ENCODE measurements at regions not wholly inside any gene's neighbourhood (a gene's known extent, or its start where the extent isn't known, plus 50 kb on each side); places are given as distances from the start of the nearest gene placed in this dataset.

- TF ChIP-seq POLR2AphosphoS5 (IDR thresholded peaks at IDR 0.05) (no peak), EP300 (IDR thresholded peaks at IDR 0.05) (no peak), CTCF (IDR thresholded peaks at IDR 0.05) (no peak), POLR2A (IDR thresholded peaks at IDR 0.05; ENCODE audit: low read depth) (no peak)
- Histone ChIP-seq H3K27ac (replicated peaks in 1 of 4) (no peak overlapping the region), H3K4me1 (peaks cover 10 to 26% (median 26%) of the 10 kb centered on the region in 4 donors), H3K9me3 (no peaks in the 10 kb centered on the region), H3K27me3 (no peaks in the 10 kb centered on the region), H3K36me3 (peaks cover 0 to 25% (median 11%) of the 10 kb centered on the region in 4 donors), H3K4me3 (no peak overlapping the region)
- intact Hi-C loops (cut with DNase I): no loop called here
- 59% methylated on average over 5 of the region's 5 CpGs for WGBS
- no peak for DNase-seq (ENCODE audit: extremely low spot score)
Measured at GRCh38 chr1:232471250-232471649, 158.7 kb downstream of the SIPA1L2 start.

- TF ChIP-seq POLR2A (IDR thresholded peaks at IDR 0.05; ENCODE audit: low read depth) (no peak), POLR2AphosphoS5 (IDR thresholded peaks at IDR 0.05) (no peak), EP300 (IDR thresholded peaks at IDR 0.05) (no peak), CTCF (IDR thresholded peaks at IDR 0.05) (no peak)
- Histone ChIP-seq H3K27ac (replicated peaks in 1 of 4) (no peak overlapping the region), H3K4me3 (no peak overlapping the region), H3K27me3 (no peaks in the 10 kb centered on the region), H3K4me1 (peaks cover 10 to 26% (median 26%) of the 10 kb centered on the region in 4 donors), H3K36me3 (peaks cover 0 to 29% (median 14%) of the 10 kb centered on the region in 4 donors), H3K9me3 (no peaks in the 10 kb centered on the region)
- no peak for DNase-seq (ENCODE audit: extremely low spot score)
- no CpG with 5 or more reads among the region's 1 CpG for WGBS
- intact Hi-C loops (cut with DNase I): no loop called here
Measured at GRCh38 chr1:232470711-232471110, 159.2 kb downstream of the SIPA1L2 start.

GRCh38 chr1:232468249-232468648, 161.7 kb downstream of the SIPA1L2 start:
- Histone ChIP-seq H3K27ac (replicated peaks in 1 of 4) (no peak overlapping the region), H3K27me3 (no peaks in the 10 kb centered on the region), H3K36me3 (peaks cover 7 to 45% (median 25%) of the 10 kb centered on the region in 4 donors), H3K4me1 (peaks cover 5 to 21% (median 18%) of the 10 kb centered on the region in 4 donors), H3K9me3 (no peaks in the 10 kb centered on the region), H3K4me3 (no peak overlapping the region)
- TF ChIP-seq EP300 (IDR thresholded peaks at IDR 0.05): no peak
- 95% methylated on average over 3 of the region's 3 CpGs for WGBS
- no peak for DNase-seq (ENCODE audit: extremely low spot score)
- intact Hi-C loops (cut with DNase I): no loop called here

- TF ChIP-seq POLR2AphosphoS5 (IDR thresholded peaks at IDR 0.05) (no peak), EP300 (IDR thresholded peaks at IDR 0.05) (no peak), POLR2A (IDR thresholded peaks at IDR 0.05; ENCODE audit: low read depth) (no peak), CTCF (IDR thresholded peaks at IDR 0.05) (no peak)
- Histone ChIP-seq H3K4me3 (no peak overlapping the region), H3K27ac (replicated peaks in 1 of 4) (no peak overlapping the region), H3K36me3 (peaks cover 7 to 49% (median 25%) of the 10 kb centered on the region in 4 donors), H3K9me3 (no peaks in the 10 kb centered on the region), H3K27me3 (no peaks in the 10 kb centered on the region), H3K4me1 (peaks cover 0 to 11% (median 8%) of the 10 kb centered on the region in 4 donors)
- intact Hi-C loops (cut with DNase I): no loop called here
- DNase-seq (ENCODE audit: extremely low spot score): no peak
- WGBS: 93% methylated on average over 9 of the region's 9 CpGs
Measured at GRCh38 chr1:232467073-232467760, 162.7 kb downstream of the SIPA1L2 start.

GRCh38 chr1:232464325-232464724, 165.6 kb downstream of the SIPA1L2 start:
- Histone ChIP-seq H3K27ac (replicated peaks in 1 of 4) (no peak overlapping the region), H3K4me1 (peaks cover 0 to 2% (median 0%) of the 10 kb centered on the region in 4 donors), H3K9me3 (no peaks in the 10 kb centered on the region), H3K36me3 (peaks cover 10 to 54% (median 22%) of the 10 kb centered on the region in 4 donors), H3K27me3 (no peaks in the 10 kb centered on the region), H3K4me3 (no peak overlapping the region)
- TF ChIP-seq POLR2A (IDR thresholded peaks at IDR 0.05; ENCODE audit: low read depth) (no peak), CTCF (IDR thresholded peaks at IDR 0.05) (no peak), EP300 (IDR thresholded peaks at IDR 0.05) (no peak), POLR2AphosphoS5 (IDR thresholded peaks at IDR 0.05) (no peak)
- DNase-seq (ENCODE audit: extremely low spot score): no peak
- 68% methylated on average over 1 of the region's 1 CpG for WGBS
- intact Hi-C loops (cut with DNase I): no loop called here

All from esophagus muscularis mucosa (tissue), 4 donors.